ENCODE measurements at regions not wholly inside any gene's neighbourhood (a gene's known extent, or its start where the extent isn't known, plus 50 kb on each side); places are given as distances from the start of the nearest gene placed in this dataset.

GRCh38 chr1:193909406-193910082 is 723.1 kb upstream of the B3GALT2 start:
- ChIA-PET RAD21 (ENCODE audit: low non-redundant PET in 1 of 2, low total read pairs in 2 of 2, uncharacterized antibody in 2 of 2, unreplicated experiment in 2 of 2) (no interaction called here), POLR2A (no interaction called here), CTCF (no interaction called here)
- Histone ChIP-seq H3K9me2 (ENCODE audit: insufficient read depth) (no peaks in the 10 kb centered on the region), H3K27ac (ENCODE audit: low read depth, low read length) (no peak overlapping the region), H4K20me1 (ENCODE audit: insufficient read depth) (no peaks in the 10 kb centered on the region), H3K36me3 (ENCODE audit: control insufficient read depth in 1 of 2, insufficient read depth in 2 of 2, low read length in 2 of 2) (no peaks in the 10 kb centered on the region), H3K9ac (ENCODE audit: low read length) (no peak overlapping the region), H3K9me3 (ENCODE audit: control insufficient read depth in 1 of 2, insufficient read depth in 1 of 2, low read depth in 1 of 2, low read length in 2 of 2) (no peaks in the 10 kb centered on the region), H2AFZ (ENCODE audit: low read depth, low read length, poor library complexity, severe bottlenecking) (no peak overlapping the region), H3K79me2 (ENCODE audit: insufficient read depth, low read length) (no peaks in the 10 kb centered on the region), H3K4me2 (ENCODE audit: low read length) (peak overlapping the region; percentile 18), H3K4me3 (replicated peaks in 1 of 2; ENCODE audit: low read depth in 1 of 2, low read length in 2 of 2) (no peak overlapping the region), H3K4me1 (ENCODE audit: control insufficient read depth in 1 of 2, insufficient read depth in 2 of 2, low read length in 2 of 2) (peaks cover 0 to 7% of the 10 kb centered on the region in 2 experiments; a peak in 2 of 4 replicates), H3K27me3 (ENCODE audit: insufficient read depth, low read length) (no peaks in the 10 kb centered on the region)
- intact Hi-C loops (cut with micrococcal nuclease): no loop called here
- peak; percentile 43 for DNase-seq (ENCODE audit: low read depth, low spot score)
- peak; percentile 69; the same call in 1 of the 2 replicates for ATAC-seq
- no TSS peak for BruUV-seq (replicated peaks)
- TF ChIP-seq CBX3 (IDR thresholded peaks at IDR 0.05; ENCODE audit: low read depth) (peak; percentile 36; the same call in 1 of the 2 replicates), ELF1 (IDR thresholded peaks at IDR 0.05; ENCODE audit: borderline replicate concordance, low read depth) (no peak), SP1 (IDR thresholded peaks at IDR 0.05; ENCODE audit: low read depth) (peak; percentile 56), CTCF (IDR thresholded peaks at IDR 0.05 in 2 of 3, conservative IDR thresholded peaks at IDR 0.05 in 1 of 3; ENCODE audit: borderline replicate concordance in 1 of 3, insufficient read depth in 1 of 3, low read depth in 2 of 3, low read length in 2 of 3) (no peak), SRF (IDR thresholded peaks at IDR 0.05; ENCODE audit: low read depth) (no peak), FOSL1 (IDR thresholded peaks at IDR 0.05; ENCODE audit: low read depth) (peak; percentile 85), EGR1 (IDR thresholded peaks at IDR 0.05; ENCODE audit: low read depth) (no peak), ZFX (IDR thresholded peaks at IDR 0.05) (no peak), CEBPB (IDR thresholded peaks at IDR 0.05; ENCODE audit: low read depth) (peak; percentile 85), MAX (IDR thresholded peaks at IDR 0.05) (no peak), EZH2 (IDR thresholded peaks at IDR 0.05) (no peak), SIN3A (IDR thresholded peaks at IDR 0.05; ENCODE audit: low read depth) (no peak), EZH2phosphoT487 (IDR thresholded peaks at IDR 0.05; ENCODE audit: borderline replicate concordance) (no peak), JUND (IDR thresholded peaks at IDR 0.05) (peak; percentile 76), ATF3 (IDR thresholded peaks at IDR 0.05) (no peak), POLR2A (IDR thresholded peaks at IDR 0.05; ENCODE audit: borderline replicate concordance, extremely low read depth, insufficient read depth, insufficient read length) (no peak), TCF7L2 (IDR thresholded peaks at IDR 0.05; ENCODE audit: borderline replicate concordance, extremely low read depth, insufficient read depth, insufficient read length) (peak; percentile 77), YY1 (IDR thresholded peaks at IDR 0.05; ENCODE audit: extremely low read depth, insufficient replicate concordance, low read depth, low read length) (no peak), ZNF274 (IDR thresholded peaks at IDR 0.05; ENCODE audit: low read depth, low read length) (no peak)
- TF ChIP-seq, protein P1, sequence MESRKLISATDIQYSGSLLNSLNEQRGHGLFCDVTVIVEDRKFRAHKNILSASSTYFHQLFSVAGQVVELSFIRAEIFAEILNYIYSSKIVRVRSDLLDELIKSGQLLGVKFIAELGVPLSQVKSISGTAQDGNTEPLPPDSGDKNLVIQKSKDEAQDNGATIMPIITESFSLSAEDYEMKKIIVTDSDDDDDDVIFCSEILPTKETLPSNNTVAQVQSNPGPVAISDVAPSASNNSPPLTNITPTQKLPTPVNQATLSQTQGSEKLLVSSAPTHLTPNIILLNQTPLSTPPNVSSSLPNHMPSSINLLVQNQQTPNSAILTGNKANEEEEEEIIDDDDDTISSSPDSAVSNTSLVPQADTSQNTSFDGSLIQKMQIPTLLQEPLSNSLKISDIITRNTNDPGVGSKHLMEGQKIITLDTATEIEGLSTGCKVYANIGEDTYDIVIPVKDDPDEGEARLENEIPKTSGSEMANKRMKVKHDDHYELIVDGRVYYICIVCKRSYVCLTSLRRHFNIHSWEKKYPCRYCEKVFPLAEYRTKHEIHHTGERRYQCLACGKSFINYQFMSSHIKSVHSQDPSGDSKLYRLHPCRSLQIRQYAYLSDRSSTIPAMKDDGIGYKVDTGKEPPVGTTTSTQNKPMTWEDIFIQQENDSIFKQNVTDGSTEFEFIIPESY (IDR thresholded peaks at IDR 0.05; ENCODE audit: extremely low read depth, insufficient replicate concordance, low read length): no peak
- TF ChIP-seq, protein P2, sequence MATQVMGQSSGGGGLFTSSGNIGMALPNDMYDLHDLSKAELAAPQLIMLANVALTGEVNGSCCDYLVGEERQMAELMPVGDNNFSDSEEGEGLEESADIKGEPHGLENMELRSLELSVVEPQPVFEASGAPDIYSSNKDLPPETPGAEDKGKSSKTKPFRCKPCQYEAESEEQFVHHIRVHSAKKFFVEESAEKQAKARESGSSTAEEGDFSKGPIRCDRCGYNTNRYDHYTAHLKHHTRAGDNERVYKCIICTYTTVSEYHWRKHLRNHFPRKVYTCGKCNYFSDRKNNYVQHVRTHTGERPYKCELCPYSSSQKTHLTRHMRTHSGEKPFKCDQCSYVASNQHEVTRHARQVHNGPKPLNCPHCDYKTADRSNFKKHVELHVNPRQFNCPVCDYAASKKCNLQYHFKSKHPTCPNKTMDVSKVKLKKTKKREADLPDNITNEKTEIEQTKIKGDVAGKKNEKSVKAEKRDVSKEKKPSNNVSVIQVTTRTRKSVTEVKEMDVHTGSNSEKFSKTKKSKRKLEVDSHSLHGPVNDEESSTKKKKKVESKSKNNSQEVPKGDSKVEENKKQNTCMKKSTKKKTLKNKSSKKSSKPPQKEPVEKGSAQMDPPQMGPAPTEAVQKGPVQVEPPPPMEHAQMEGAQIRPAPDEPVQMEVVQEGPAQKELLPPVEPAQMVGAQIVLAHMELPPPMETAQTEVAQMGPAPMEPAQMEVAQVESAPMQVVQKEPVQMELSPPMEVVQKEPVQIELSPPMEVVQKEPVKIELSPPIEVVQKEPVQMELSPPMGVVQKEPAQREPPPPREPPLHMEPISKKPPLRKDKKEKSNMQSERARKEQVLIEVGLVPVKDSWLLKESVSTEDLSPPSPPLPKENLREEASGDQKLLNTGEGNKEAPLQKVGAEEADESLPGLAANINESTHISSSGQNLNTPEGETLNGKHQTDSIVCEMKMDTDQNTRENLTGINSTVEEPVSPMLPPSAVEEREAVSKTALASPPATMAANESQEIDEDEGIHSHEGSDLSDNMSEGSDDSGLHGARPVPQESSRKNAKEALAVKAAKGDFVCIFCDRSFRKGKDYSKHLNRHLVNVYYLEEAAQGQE (IDR thresholded peaks at IDR 0.05; ENCODE audit: low read depth): no peak

All from HCT116 (cell line).